SK-N-SH (cell line): ENCODE measurements at regions not wholly inside any gene's neighbourhood (a gene's known extent, or its start where the extent isn't known, plus 50 kb on each side); places are given as distances from the start of the nearest gene placed in this dataset.

Source experiments
- CHD2 ChIP-seq: fragments of 150-350 bp; IDR thresholded peaks from 2 replicates; pipeline ENCODE4 v1.6.1; 2018; ENCODE audit warnings: low read length; ENCODE audit not compliant: partially characterized antibody
- EP300 ChIP-seq, 2 experiments: IDR thresholded peaks; 2 replicates each; pipeline versions ENCODE4 v1.4.0 to v1.6.1; 2012; ENCODE audit warnings: borderline replicate concordance in 1 of 2, low read depth in 1 of 2, low read length in 1 of 2
- EZH2phosphoT487 ChIP-seq: fragments of 200-600 bp; sonication (generic); IDR thresholded peaks from 2 replicates; pipeline ENCODE4 v1.6.1; 2017; ENCODE audit warnings: low read depth, mixed run types, mild to moderate bottlenecking, antibody characterized with exemption, moderate library complexity, borderline replicate concordance
- GABPA ChIP-seq: IDR thresholded peaks from 2 replicates; pipeline ENCODE4 v1.4.0; 2012; ENCODE audit warnings: low read depth, mild to moderate bottlenecking
- GATA2 ChIP-seq: sonication (generic); formaldehyde crosslinking; IDR thresholded peaks from 2 replicates; pipeline ENCODE4 v1.5.0; 2020; ENCODE audit warnings: mild to moderate bottlenecking, missing genetic modification reagents
- RAD21 ChIP-seq: IDR thresholded peaks from 2 replicates; pipeline ENCODE4 v1.6.1; 2012; ENCODE audit warnings: mild to moderate bottlenecking, low read length
- RCOR1 ChIP-seq: fragments of 150-350 bp; IDR thresholded peaks from 2 replicates; pipeline ENCODE4 v1.6.1; 2017; ENCODE audit warnings: antibody characterized with exemption, low read length
- RXRA ChIP-seq: IDR thresholded peaks from 2 replicates; pipeline ENCODE4 v1.4.0; 2012; ENCODE audit warnings: low read depth, mild to moderate bottlenecking, borderline replicate concordance
- TF ChIP-seq, protein P1 (sequence below): fragments of 200-600 bp; sonication (generic); IDR thresholded peaks from 2 replicates; pipeline ENCODE4 v1.6.1; 2017; ENCODE audit warnings: antibody characterized with exemption, mild to moderate bottlenecking, moderate library complexity
- TF ChIP-seq, protein P2 (sequence below): IDR thresholded peaks from 2 replicates; pipeline ENCODE4 v1.6.1; 2012; ENCODE audit warnings: mild to moderate bottlenecking, low read depth, low read length, moderate library complexity
- TF ChIP-seq, protein P3 (sequence below): IDR thresholded peaks from 2 replicates; pipeline ENCODE4 v1.4.0; 2012; ENCODE audit warnings: low read depth, borderline replicate concordance
- TF ChIP-seq, protein P4 (sequence below): IDR thresholded peaks from 2 replicates; pipeline ENCODE4 v1.4.0; 2012; ENCODE audit warnings: low read depth

DNA sequence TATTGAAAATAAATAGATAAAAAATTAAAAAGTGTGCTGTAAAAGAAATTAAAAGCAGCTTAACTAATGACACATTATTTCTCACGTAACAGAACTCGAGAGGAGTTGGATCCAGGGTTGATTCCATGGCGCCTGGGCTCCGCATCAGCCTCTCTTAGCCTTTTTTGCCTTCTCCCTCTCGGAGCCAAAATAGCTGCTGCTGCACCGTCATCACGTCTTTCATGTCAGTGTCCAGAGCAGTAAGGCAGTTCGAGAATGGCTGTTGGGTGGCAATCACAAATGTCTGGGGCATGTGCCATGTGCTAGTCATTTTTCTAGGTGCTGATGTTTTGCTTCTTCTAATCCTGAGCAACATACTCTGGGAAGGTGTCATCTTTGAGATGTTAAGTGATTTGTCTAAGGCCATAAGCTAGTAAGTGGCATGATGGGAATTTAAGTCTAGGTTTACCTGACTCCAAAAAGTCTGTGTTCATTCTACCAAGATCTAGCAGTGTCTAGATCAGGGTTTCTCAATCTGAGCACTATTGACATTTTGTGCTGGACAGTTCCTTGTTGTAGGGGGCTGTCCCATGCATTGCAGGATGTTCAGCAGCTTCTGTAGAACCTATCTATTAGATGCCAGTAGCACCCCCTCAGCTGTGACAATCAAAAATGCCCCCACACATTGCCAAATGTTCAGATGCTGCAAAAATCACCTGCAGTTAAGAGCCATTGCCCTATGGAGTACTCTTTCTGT is 280.4 kb downstream of the HAPSTR1 start:
- TF ChIP-seq EP300 (IDR thresholded peaks at IDR 0.05; ENCODE audit: borderline replicate concordance in 1 of 2, low read depth in 1 of 2, low read length in 1 of 2) (no peak), EZH2phosphoT487 (no peak), RAD21 (no peak), GABPA (no peak), CHD2 (no peak), GATA2 (no peak), RCOR1 (no peak), RXRA (no peak)
- TF ChIP-seq, protein P1, sequence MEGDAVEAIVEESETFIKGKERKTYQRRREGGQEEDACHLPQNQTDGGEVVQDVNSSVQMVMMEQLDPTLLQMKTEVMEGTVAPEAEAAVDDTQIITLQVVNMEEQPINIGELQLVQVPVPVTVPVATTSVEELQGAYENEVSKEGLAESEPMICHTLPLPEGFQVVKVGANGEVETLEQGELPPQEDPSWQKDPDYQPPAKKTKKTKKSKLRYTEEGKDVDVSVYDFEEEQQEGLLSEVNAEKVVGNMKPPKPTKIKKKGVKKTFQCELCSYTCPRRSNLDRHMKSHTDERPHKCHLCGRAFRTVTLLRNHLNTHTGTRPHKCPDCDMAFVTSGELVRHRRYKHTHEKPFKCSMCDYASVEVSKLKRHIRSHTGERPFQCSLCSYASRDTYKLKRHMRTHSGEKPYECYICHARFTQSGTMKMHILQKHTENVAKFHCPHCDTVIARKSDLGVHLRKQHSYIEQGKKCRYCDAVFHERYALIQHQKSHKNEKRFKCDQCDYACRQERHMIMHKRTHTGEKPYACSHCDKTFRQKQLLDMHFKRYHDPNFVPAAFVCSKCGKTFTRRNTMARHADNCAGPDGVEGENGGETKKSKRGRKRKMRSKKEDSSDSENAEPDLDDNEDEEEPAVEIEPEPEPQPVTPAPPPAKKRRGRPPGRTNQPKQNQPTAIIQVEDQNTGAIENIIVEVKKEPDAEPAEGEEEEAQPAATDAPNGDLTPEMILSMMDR, result no peak
- TF ChIP-seq, protein P2, sequence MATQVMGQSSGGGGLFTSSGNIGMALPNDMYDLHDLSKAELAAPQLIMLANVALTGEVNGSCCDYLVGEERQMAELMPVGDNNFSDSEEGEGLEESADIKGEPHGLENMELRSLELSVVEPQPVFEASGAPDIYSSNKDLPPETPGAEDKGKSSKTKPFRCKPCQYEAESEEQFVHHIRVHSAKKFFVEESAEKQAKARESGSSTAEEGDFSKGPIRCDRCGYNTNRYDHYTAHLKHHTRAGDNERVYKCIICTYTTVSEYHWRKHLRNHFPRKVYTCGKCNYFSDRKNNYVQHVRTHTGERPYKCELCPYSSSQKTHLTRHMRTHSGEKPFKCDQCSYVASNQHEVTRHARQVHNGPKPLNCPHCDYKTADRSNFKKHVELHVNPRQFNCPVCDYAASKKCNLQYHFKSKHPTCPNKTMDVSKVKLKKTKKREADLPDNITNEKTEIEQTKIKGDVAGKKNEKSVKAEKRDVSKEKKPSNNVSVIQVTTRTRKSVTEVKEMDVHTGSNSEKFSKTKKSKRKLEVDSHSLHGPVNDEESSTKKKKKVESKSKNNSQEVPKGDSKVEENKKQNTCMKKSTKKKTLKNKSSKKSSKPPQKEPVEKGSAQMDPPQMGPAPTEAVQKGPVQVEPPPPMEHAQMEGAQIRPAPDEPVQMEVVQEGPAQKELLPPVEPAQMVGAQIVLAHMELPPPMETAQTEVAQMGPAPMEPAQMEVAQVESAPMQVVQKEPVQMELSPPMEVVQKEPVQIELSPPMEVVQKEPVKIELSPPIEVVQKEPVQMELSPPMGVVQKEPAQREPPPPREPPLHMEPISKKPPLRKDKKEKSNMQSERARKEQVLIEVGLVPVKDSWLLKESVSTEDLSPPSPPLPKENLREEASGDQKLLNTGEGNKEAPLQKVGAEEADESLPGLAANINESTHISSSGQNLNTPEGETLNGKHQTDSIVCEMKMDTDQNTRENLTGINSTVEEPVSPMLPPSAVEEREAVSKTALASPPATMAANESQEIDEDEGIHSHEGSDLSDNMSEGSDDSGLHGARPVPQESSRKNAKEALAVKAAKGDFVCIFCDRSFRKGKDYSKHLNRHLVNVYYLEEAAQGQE, result no peak
- TF ChIP-seq, protein P3, sequence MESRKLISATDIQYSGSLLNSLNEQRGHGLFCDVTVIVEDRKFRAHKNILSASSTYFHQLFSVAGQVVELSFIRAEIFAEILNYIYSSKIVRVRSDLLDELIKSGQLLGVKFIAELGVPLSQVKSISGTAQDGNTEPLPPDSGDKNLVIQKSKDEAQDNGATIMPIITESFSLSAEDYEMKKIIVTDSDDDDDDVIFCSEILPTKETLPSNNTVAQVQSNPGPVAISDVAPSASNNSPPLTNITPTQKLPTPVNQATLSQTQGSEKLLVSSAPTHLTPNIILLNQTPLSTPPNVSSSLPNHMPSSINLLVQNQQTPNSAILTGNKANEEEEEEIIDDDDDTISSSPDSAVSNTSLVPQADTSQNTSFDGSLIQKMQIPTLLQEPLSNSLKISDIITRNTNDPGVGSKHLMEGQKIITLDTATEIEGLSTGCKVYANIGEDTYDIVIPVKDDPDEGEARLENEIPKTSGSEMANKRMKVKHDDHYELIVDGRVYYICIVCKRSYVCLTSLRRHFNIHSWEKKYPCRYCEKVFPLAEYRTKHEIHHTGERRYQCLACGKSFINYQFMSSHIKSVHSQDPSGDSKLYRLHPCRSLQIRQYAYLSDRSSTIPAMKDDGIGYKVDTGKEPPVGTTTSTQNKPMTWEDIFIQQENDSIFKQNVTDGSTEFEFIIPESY, result no peak
- TF ChIP-seq, protein P4, sequence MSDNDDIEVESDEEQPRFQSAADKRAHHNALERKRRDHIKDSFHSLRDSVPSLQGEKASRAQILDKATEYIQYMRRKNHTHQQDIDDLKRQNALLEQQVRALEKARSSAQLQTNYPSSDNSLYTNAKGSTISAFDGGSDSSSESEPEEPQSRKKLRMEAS, result no peak
